Nephron (organoid): ENCODE measurements at regions not wholly inside any gene's neighbourhood (a gene's known extent, or its start where the extent isn't known, plus 50 kb on each side); places are given as distances from the start of the nearest gene placed in this dataset.

Source experiments
- H3K27ac Mint-ChIP-seq, 3 experiments: 2 replicates each; pipeline ENCODE4 v1.8.0; 2020; ENCODE audit warnings: mixed read lengths in 3 of 3, mild to moderate bottlenecking in 2 of 3, moderate library complexity in 1 of 3
- H3K27me3 Mint-ChIP-seq: 2 replicates; pipeline ENCODE4 v1.8.0; 2021; ENCODE audit warnings: low read depth, mild to moderate bottlenecking, moderate library complexity, mixed read lengths
- H3K36me3 Mint-ChIP-seq: 2 replicates; pipeline ENCODE4 v1.8.0; 2020; ENCODE audit warnings: low read depth, mixed read lengths
- H3K4me1 Mint-ChIP-seq: 2 replicates; pipeline ENCODE4 v1.8.0; 2020; ENCODE audit warnings: mixed read lengths
- H3K4me3 Mint-ChIP-seq, 3 experiments: 2 replicates each; pipeline ENCODE4 v1.8.0; 2020; ENCODE audit warnings: mild to moderate bottlenecking in 3 of 3, mixed read lengths in 3 of 3, moderate library complexity in 2 of 3
- H3K9me3 Mint-ChIP-seq: 2 replicates; pipeline ENCODE4 v1.8.0; 2020; ENCODE audit warnings: mixed read lengths
- TF ChIP-seq, protein P1 (sequence below), 3 experiments: fragments of 200-600 bp; sonication (generic); IDR thresholded peaks; one replicate each; pipeline ENCODE4 v1.5.0; 2021; ENCODE audit warnings: antibody characterized with exemption in 3 of 3; ENCODE audit not compliant: unreplicated experiment in 3 of 3

- H3K9me3 Mint-ChIP-seq: peaks cover 8% of the 10 kb centered on the region
- no peak overlapping the region for H3K4me3 Mint-ChIP-seq
- H3K4me1 Mint-ChIP-seq: peaks cover 20% of the 10 kb centered on the region
- no peak overlapping the region for H3K27ac Mint-ChIP-seq
- no peaks in the 10 kb centered on the region for H3K36me3 Mint-ChIP-seq
- TF ChIP-seq, protein P1, sequence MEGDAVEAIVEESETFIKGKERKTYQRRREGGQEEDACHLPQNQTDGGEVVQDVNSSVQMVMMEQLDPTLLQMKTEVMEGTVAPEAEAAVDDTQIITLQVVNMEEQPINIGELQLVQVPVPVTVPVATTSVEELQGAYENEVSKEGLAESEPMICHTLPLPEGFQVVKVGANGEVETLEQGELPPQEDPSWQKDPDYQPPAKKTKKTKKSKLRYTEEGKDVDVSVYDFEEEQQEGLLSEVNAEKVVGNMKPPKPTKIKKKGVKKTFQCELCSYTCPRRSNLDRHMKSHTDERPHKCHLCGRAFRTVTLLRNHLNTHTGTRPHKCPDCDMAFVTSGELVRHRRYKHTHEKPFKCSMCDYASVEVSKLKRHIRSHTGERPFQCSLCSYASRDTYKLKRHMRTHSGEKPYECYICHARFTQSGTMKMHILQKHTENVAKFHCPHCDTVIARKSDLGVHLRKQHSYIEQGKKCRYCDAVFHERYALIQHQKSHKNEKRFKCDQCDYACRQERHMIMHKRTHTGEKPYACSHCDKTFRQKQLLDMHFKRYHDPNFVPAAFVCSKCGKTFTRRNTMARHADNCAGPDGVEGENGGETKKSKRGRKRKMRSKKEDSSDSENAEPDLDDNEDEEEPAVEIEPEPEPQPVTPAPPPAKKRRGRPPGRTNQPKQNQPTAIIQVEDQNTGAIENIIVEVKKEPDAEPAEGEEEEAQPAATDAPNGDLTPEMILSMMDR (IDR thresholded peaks at IDR 0.05; ENCODE audit: unreplicated experiment in 3 of 3): no peak
- H3K27me3 Mint-ChIP-seq: peaks cover 3% of the 10 kb centered on the region
Observed at GRCh38 chr1:163766257-163766918, 444.6 kb downstream of the NUF2 start.

GRCh38 chr1:163768576-163768975, 446.8 kb downstream of the NUF2 start:
- Mint-ChIP-seq H3K27ac (no peak overlapping the region), H3K27me3 (peaks cover 3% of the 10 kb centered on the region), H3K36me3 (no peaks in the 10 kb centered on the region), H3K4me3 (no peak overlapping the region), H3K9me3 (peaks cover 3% of the 10 kb centered on the region), H3K4me1 (peaks cover 42% of the 10 kb centered on the region)
- TF ChIP-seq, protein P1 (IDR thresholded peaks at IDR 0.05; ENCODE audit: unreplicated experiment in 3 of 3): no peak

GRCh38 chr1:163770265-163770664, 448.5 kb downstream of the NUF2 start:
- Mint-ChIP-seq H3K4me1 (peaks cover 58% of the 10 kb centered on the region), H3K27ac (peak overlapping the region; percentile 45 to 57 (median 45)), H3K36me3 (no peaks in the 10 kb centered on the region), H3K4me3 (peak overlapping the region in 1 of 3 experiments; percentile 1), H3K27me3 (no peaks in the 10 kb centered on the region), H3K9me3 (peaks cover under 1% of the 10 kb centered on the region)
- TF ChIP-seq, protein P1 (IDR thresholded peaks at IDR 0.05; ENCODE audit: unreplicated experiment in 3 of 3): no peak

DNA sequence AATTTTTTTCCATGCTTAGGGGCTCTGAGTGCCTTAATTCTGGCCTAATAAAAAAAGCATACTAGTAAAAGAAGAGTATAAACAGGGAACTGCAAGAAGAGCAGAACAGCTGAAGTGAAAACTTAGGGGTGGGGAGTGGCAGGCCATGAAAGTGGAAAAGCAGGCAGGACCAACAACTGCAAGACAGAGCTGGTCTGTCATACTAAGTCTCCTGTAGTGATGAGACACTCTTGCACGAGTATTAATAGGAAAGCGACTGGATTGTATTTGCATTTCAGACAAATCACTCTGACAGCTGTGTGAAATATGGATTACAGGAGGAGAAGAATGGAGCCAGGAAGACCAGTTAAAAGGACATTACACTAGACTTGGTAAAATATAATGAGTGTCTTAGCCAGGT, 449.9 kb downstream of the NUF2 start:
- H3K36me3 Mint-ChIP-seq: no peaks in the 10 kb centered on the region
- H3K9me3 Mint-ChIP-seq: peaks cover 3% of the 10 kb centered on the region
- H3K4me3 Mint-ChIP-seq: no peak overlapping the region
- H3K27me3 Mint-ChIP-seq: no peaks in the 10 kb centered on the region
- H3K27ac Mint-ChIP-seq: peak overlapping the region; percentile 45 to 85 (median 71)
- TF ChIP-seq, protein P1 (IDR thresholded peaks at IDR 0.05; ENCODE audit: unreplicated experiment in 3 of 3): no peak
- peaks cover 65% of the 10 kb centered on the region for H3K4me1 Mint-ChIP-seq

DNA sequence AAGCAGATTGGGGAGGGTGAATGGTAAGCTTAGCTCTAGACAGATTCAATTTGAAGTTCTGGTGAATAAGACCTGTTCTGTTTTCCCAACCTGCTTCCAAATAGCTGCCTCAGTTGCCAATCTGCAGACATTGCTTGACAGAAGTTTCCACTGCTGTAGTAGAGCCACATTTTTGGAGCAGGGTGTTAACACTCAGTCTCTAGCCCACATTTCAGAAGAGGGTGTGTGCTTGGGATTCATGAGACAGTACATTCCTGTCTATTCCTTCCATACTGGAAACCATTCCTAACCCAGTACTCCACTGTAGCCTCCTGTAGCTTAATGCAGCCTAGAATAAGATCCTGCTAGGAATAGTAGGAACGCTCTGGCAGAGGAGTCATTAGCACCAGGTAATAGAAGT, 450.5 kb downstream of the NUF2 start:
- H3K36me3 Mint-ChIP-seq: no peaks in the 10 kb centered on the region

More for the DNA sequence above, 450.5 kb downstream of the NUF2 start:
- Mint-ChIP-seq H3K9me3 (peaks cover 3% of the 10 kb centered on the region), H3K4me1 (peaks cover 65% of the 10 kb centered on the region), H3K4me3 (no peak overlapping the region), H3K27ac (peak overlapping the region; percentile 45 to 85 (median 71)), H3K27me3 (no peaks in the 10 kb centered on the region)
- TF ChIP-seq, protein P1 (IDR thresholded peaks at IDR 0.05; ENCODE audit: unreplicated experiment in 3 of 3): no peak
